ENCODE measurements at regions not wholly inside any gene's neighbourhood (a gene's known extent, or its start where the extent isn't known, plus 50 kb on each side); places are given as distances from the start of the nearest gene placed in this dataset.

- no peak overlapping the region for H3K4me3 ChIP-seq (ENCODE audit: low read depth, low read length)
- no peak for TF ChIP-seq CTCF (IDR thresholded peaks at IDR 0.05; ENCODE audit: low read depth, low read length, missing control alignments)
- DNase-seq (ENCODE audit: low read depth) = no peak
These were observed 423.8 kb upstream of the ID4 start for GRCh38 chr6:19413323-19413722.

- no peak for DNase-seq (ENCODE audit: low read depth)
- TF ChIP-seq CTCF (IDR thresholded peaks at IDR 0.05; ENCODE audit: low read depth, low read length, missing control alignments) = no peak
- no peak overlapping the region for H3K4me3 ChIP-seq (ENCODE audit: low read depth, low read length)
These were observed 421.4 kb upstream of the ID4 start for GRCh38 chr6:19415605-19416326.

GRCh38 chr6:19416811-19417210 is 420.4 kb upstream of the ID4 start:
- DNase-seq (ENCODE audit: low read depth) = no peak
- no peak overlapping the region for H3K4me3 ChIP-seq (ENCODE audit: low read depth, low read length)
- TF ChIP-seq CTCF (IDR thresholded peaks at IDR 0.05; ENCODE audit: low read depth, low read length, missing control alignments) = no peak

DNA sequence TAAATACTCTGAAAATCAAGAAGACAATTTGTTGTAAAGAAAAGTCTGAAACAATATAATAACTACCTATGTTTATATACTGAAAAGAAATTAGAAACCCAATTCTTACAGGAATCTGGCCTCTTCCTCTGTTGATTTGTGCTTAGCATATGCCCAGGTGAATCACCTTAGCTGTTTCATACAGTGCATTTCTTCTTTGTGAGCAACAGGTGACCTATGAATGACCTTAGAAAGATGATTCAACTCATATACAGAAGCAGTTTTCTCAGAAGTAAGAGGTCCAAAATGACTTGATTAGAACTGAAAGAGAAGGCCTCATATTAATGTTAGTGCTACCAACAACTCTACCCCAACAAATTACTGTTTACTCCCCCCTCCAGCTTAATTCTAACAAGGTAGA is 419.5 kb upstream of the ID4 start:
- no peak for TF ChIP-seq CTCF (IDR thresholded peaks at IDR 0.05; ENCODE audit: low read depth, low read length, missing control alignments)
- no peak overlapping the region for H3K4me3 ChIP-seq (ENCODE audit: low read depth, low read length)
- DNase-seq (ENCODE audit: low read depth) = no peak

GRCh38 chr6:19424853-19425252 is 412.3 kb upstream of the ID4 start:
- TF ChIP-seq CTCF (IDR thresholded peaks at IDR 0.05; ENCODE audit: low read depth, low read length, missing control alignments) = no peak
- H3K4me3 ChIP-seq (ENCODE audit: low read depth, low read length) = no peak overlapping the region
- DNase-seq (ENCODE audit: low read depth) = no peak

- DNase-seq (ENCODE audit: low read depth) = no peak
- TF ChIP-seq CTCF (IDR thresholded peaks at IDR 0.05; ENCODE audit: low read depth, low read length, missing control alignments) = no peak
- H3K4me3 ChIP-seq (ENCODE audit: low read depth, low read length) = no peak overlapping the region
These were observed 409.6 kb upstream of the ID4 start for GRCh38 chr6:19427548-19427947.

DNA sequence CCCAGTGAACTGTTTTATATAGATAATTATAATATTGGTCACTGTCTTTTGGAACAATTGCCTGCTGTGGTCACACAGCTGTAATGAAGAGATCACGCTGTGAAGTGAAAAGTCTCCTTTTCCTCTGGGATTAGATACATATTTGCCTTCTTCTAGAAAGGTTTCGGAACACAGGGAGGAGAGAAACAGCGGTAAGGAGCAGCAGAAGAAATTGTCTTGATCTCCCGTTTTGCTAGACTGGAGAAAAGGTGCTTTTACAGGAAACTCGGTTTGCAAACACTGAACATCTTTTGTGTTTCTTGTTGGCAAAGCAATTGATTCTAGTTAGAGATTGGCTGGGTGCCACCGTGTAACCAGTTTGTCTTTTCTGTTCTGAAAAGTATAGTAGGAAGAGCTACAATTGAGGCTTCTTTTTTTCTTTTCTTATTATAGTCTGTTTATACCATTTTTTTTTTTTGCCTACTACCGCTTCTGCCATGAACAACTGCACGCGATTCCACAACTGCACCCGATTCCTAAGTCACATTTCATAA is 404.1 kb upstream of the ID4 start:
- TF ChIP-seq CTCF (IDR thresholded peaks at IDR 0.05; ENCODE audit: low read depth, low read length, missing control alignments) = no peak
- no peak overlapping the region for H3K4me3 ChIP-seq (ENCODE audit: low read depth, low read length)
- DNase-seq (ENCODE audit: low read depth) = no peak

Data from GM12864 (cell line).